ENCODE measurements at regions not wholly inside any gene's neighbourhood (a gene's known extent, or its start where the extent isn't known, plus 50 kb on each side); places are given as distances from the start of the nearest gene placed in this dataset.

GRCh38 chr13:74214321-74214720 is 80.1 kb upstream of the KLF12 start:
- DNase-seq = no peak

GRCh38 chr13:74210693-74211393 is 76.6 kb upstream of the KLF12 start:
- DNase-seq = peak; percentile 11

- DNase-seq = no peak
Measured at GRCh38 chr13:74206855-74207254, 72.7 kb upstream of the KLF12 start.

GRCh38 chr13:74206061-74206561 is 71.9 kb upstream of the KLF12 start:
- DNase-seq = no peak

- DNase-seq = no peak
Measured at GRCh38 chr13:74205313-74205690, 71.1 kb upstream of the KLF12 start.

GRCh38 chr13:74204602-74205312 is 70.6 kb upstream of the KLF12 start:
- DNase-seq = no peak

- DNase-seq = no peak
Measured at GRCh38 chr13:74203576-74203975, 69.4 kb upstream of the KLF12 start.

GRCh38 chr13:74202129-74202813 is 68.1 kb upstream of the KLF12 start:
- no peak for DNase-seq

- no peak for DNase-seq
Measured at GRCh38 chr13:74201530-74201929, 67.3 kb upstream of the KLF12 start.

- DNase-seq = no peak
Measured at GRCh38 chr13:74200081-74200480, 65.9 kb upstream of the KLF12 start.

GRCh38 chr13:74197677-74198429 is 63.6 kb upstream of the KLF12 start:
- no peak for DNase-seq

- no peak for DNase-seq
Measured at GRCh38 chr13:74194846-74195245, 60.6 kb upstream of the KLF12 start.

- no peak for DNase-seq
Measured at GRCh38 chr13:74193391-74193790, 59.2 kb upstream of the KLF12 start.

- DNase-seq = no peak
Measured at GRCh38 chr13:74191410-74191809, 57.2 kb upstream of the KLF12 start.

GRCh38 chr13:74190999-74191398 is 56.8 kb upstream of the KLF12 start:
- DNase-seq = no peak

- no peak for DNase-seq
Measured at GRCh38 chr13:74187564-74187963, 53.4 kb upstream of the KLF12 start.

- DNase-seq = no peak
Measured at GRCh38 chr13:74184283-74184682, 50.1 kb upstream of the KLF12 start.

Measured in hematopoietic multipotent progenitor cell treated with erythropoietin and hydrocortisone succinate and interleukin-3 and kit ligand, for 8 days (in vitro differentiated cells).